Right ventricle myocardium inferior (tissue), 1 donor: ENCODE measurements at regions not wholly inside any gene's neighbourhood (a gene's known extent, or its start where the extent isn't known, plus 50 kb on each side); places are given as distances from the start of the nearest gene placed in this dataset.

Experiments used
- ATAC-seq: fragments of 200-7000 bp; cut with Tn5 transposase; one replicate; pipeline ENCODE4 v1.9.1; 2020; ENCODE audit warnings: mild to moderate bottlenecking, moderate library complexity
- DNase-seq: peaks from one replicate; pipeline ENCODE4 v3.0.0; 2021; ENCODE audit errors: missing footprints
- intact Hi-C: fragments of 100-400 bp; cut with DNase I; formaldehyde crosslinking; loops from one replicate; pipeline ENCODE4 v1.11.0; 2022
- donor health status: DM: no; HTN: yes; CAD: no; lungs with severe emphysema.

- no peak for ATAC-seq
- intact Hi-C loops = no loop called here
These were observed 608.3 kb downstream of the GALR1 start for GRCh38 chr18:77857678-77858655.

GRCh38 chr18:77859634-77860033 is 610.0 kb downstream of the GALR1 start:
- DNase-seq (no peak), ATAC-seq (no peak)
- intact Hi-C loops = no loop called here

More at GRCh38 chr18:77857678-77858655, 608.3 kb downstream of the GALR1 start:
- DNase-seq = no peak

- no peak for DNase-seq
- no peak for ATAC-seq
- intact Hi-C loops = no loop called here
These were observed 612.6 kb downstream of the GALR1 start for GRCh38 chr18:77862066-77862757.

DNA sequence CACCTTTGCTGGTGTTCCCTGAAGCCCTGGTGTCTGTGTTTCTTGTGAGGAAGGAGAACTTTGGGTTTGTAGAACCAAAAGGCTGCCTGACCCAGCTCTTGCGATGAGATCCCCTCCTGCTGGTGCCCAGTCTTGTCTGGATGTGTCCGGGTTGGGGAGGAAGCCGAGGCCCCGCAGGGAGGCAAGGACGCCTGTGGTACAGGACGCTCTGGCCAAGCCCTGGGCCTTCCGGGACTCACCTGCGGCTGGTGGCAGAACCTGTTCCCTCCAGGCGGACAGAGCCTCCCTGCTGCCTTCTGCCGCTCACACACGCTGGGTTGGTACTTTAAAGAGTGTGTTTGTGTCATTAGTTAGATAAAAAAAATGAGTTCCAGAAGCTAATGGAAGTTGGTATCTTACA is 616.2 kb downstream of the GALR1 start:
- no peak for ATAC-seq
- intact Hi-C loops = no loop called here

GRCh38 chr18:77866351-77866750 is 616.7 kb downstream of the GALR1 start:
- no peak for DNase-seq
- ATAC-seq = no peak
- intact Hi-C loops = no loop called here

More for the DNA sequence above, 616.2 kb downstream of the GALR1 start:
- no peak for DNase-seq

DNA sequence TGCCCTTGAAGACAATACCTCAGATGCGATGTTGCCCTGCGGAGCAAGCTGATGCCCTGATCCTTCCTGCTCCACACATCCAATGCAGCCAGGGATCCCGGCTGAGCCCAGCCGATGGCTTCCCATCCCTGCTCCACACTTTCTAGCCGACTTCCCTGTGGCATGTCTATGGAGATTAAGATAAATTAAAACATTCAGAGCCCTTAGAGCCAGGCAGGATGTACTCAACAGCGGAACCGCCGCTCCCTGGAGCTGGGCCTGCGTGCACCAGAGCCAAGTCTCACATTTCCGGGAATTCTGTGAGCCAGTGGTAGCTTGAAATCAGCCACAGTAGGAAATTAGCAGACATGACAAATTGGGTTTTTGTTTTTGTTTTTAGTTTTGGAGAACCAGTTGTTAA is 620.6 kb downstream of the GALR1 start:
- no peak for ATAC-seq
- intact Hi-C loops = no loop called here
- no peak for DNase-seq

DNA sequence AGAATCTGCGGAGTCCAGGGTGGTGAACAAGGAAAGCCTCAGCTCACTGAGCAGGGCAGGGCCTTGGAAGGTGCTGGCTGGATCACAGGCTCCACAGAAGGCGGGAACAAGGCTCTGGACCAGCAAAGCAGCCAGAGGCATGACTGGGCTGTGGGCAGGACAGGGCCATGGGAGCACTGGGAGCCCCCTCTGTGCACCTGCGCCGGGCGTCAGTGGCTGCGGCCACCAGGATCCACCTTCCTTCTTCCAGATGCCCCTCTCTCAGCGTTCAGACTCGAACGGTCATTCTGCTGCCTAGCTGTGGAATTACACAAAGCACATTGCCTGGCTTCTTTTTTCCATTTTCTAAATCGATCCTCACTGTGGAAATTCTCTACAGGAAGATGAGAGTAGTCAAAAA is 621.2 kb downstream of the GALR1 start:
- ATAC-seq (no peak), DNase-seq (no peak)
- intact Hi-C loops = no loop called here

DNA sequence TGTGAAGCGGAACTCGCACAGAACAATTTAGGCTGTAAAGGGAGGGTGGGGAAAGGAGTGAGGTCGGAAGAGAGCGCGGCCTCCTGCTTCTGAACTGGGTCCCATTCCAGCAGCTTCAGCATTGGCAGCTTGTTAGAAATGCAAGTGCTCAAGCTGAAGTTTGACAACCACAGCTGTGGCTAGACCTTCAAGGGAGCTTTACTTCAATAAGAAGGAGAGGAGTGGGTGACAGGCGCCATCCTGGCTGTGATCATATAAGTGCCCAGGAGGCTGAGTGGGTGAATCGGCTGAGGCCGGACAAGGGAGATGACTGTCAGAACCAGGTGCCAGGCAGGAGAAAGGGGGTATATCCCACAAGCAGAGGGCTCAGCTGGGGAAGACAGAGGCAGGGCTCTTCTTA is 622.5 kb downstream of the GALR1 start:
- ATAC-seq (no peak), DNase-seq (no peak)
- intact Hi-C loops = no loop called here

- ATAC-seq = no peak
- intact Hi-C loops = no loop called here
- DNase-seq = no peak
These were observed 626.7 kb downstream of the GALR1 start for GRCh38 chr18:77876319-77876865.

DNA sequence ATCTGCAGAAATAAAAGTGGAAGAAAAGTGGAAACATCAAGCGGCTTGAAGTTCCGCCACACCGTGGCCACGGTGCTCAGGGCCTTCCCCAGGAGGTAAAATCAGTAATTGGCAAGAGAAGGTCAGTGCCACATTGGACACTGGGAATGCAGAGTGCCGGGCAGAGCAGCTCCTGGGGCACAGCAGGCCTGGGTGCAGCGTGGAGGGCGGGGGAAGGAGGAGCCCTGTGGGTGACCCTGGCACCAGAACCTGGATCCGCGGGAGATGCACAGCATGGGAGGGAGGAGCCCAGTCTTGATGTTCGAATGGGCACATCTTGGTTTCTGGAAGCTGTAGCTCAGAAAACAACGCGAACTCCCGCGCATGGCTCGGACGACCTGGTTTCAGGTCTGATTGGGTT is 630.2 kb downstream of the GALR1 start:
- no peak for DNase-seq
- intact Hi-C loops = no loop called here
- no peak for ATAC-seq

- ATAC-seq (no peak), DNase-seq (no peak)
- intact Hi-C loops = no loop called here
These were observed 634.8 kb downstream of the GALR1 start for GRCh38 chr18:77884454-77884853.

- DNase-seq (no peak), ATAC-seq (no peak)
- intact Hi-C loops = loop anchor here (10.0 kb wide), 1 partner anchor 1351 kb away; no protein-coding TSS in a partner anchor
These were observed 644.4 kb downstream of the GALR1 start for GRCh38 chr18:77894060-77894459.

DNA sequence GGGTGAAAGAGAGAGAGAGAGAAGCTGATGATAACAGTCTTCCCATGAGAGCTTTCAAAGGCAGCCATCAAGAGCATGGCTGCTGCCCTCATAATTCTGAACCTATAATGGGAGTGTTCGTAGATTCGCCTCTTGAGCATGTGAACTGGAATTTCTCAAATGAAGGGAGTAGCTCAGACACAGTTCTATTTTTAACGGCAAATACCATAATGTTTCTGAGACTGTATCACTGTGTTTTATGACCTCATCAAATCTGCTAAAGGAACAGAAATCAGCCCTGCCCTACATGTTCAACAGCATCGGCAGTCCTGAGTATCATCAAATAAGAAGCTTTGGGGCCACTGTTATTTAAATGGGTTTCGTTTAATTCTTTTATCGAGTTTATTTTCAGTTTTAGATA is 645.6 kb downstream of the GALR1 start:
- no peak for DNase-seq
- no peak for ATAC-seq
- intact Hi-C loops = loop anchor here (10.0 kb wide), 1 partner anchor 1350 kb away; no protein-coding TSS in a partner anchor

- ATAC-seq = no peak
- intact Hi-C loops = loop anchor here (10.0 kb wide), 1 partner anchor 1348 kb away; no protein-coding TSS in a partner anchor
- DNase-seq = no peak
These were observed 647.1 kb downstream of the GALR1 start for GRCh38 chr18:77896586-77897252.

- DNase-seq (no peak), ATAC-seq (no peak)
- intact Hi-C loops = loop anchor here (10.0 kb wide), 1 partner anchor 1347 kb away; no protein-coding TSS in a partner anchor
These were observed 648.0 kb downstream of the GALR1 start for GRCh38 chr18:77897606-77898005.

DNA sequence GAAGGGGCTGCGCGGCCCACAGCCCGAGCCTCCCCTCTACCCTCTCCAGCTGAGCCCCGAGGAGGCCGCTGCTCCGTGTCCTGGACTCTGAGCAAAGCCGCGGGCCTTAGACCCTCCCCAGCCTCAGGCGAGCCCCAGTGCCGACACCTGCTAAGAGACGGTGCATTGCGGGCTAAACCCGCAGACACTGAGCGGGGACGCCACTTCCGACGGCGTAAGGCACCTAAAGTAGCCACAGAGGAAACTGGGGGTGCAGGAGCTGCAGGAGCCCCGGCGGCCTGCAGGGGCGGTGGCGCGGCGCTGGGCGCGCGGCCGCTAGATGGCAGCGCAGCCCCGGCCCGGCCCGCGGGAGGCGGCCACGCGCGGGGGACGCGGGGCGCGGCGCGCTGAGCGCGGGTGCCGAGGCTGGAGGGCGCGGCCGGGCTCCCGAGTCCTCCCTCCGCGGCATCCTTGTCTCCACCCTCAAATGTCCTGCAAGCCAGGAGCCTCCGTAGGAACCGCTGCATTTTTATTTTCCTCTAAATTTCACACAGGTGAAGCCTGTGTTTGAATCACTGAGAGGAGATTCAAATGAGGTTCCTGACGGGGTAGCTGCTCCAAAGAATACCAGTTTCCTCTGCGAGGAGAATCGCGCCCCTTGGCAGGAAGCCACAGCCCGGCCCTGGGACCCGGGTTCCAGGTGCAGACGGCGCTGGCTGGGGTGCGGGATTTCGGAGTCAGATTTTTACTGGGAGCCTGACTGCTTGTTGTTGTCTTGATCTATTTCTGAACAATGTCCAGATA is 650.5 kb downstream of the GALR1 start:
- intact Hi-C loops = loop anchor here (10.0 kb wide), 2 partner anchors 1085 to 1345 kb away; no protein-coding TSS in a partner anchor
- DNase-seq (peak; percentile 66), ATAC-seq (peak; percentile 79)

- no peak for ATAC-seq
- DNase-seq = no peak
- intact Hi-C loops = loop anchor here (10.0 kb wide), 1 partner anchor 1080 kb away; no protein-coding TSS in a partner anchor
These were observed 655.4 kb downstream of the GALR1 start for GRCh38 chr18:77905011-77905410.

- intact Hi-C loops = loop anchor here (10.0 kb wide), 1 partner anchor 1079 kb away; no protein-coding TSS in a partner anchor
- DNase-seq (no peak), ATAC-seq (no peak)
These were observed 655.9 kb downstream of the GALR1 start for GRCh38 chr18:77905449-77906055.
